Loucy (cell line): ENCODE measurements at regions not wholly inside any gene's neighbourhood (a gene's known extent, or its start where the extent isn't known, plus 50 kb on each side); places are given as distances from the start of the nearest gene placed in this dataset.

ENCODE experiments used
- EZH2phosphoT487 ChIP-seq: fragments of 200-600 bp; IDR thresholded peaks from 2 replicates; pipeline ENCODE4 v1.6.1; 2018; ENCODE audit warnings: antibody characterized with exemption, mild to moderate bottlenecking, moderate library complexity, borderline replicate concordance
- TF ChIP-seq, protein P1 (sequence below): fragments of 200-600 bp; sonication (generic); conservative IDR thresholded peaks from 2 replicates; pipeline ENCODE4 v1.5.1; 2014; ENCODE audit warnings: mild to moderate bottlenecking, antibody characterized with exemption, low read length

DNA sequence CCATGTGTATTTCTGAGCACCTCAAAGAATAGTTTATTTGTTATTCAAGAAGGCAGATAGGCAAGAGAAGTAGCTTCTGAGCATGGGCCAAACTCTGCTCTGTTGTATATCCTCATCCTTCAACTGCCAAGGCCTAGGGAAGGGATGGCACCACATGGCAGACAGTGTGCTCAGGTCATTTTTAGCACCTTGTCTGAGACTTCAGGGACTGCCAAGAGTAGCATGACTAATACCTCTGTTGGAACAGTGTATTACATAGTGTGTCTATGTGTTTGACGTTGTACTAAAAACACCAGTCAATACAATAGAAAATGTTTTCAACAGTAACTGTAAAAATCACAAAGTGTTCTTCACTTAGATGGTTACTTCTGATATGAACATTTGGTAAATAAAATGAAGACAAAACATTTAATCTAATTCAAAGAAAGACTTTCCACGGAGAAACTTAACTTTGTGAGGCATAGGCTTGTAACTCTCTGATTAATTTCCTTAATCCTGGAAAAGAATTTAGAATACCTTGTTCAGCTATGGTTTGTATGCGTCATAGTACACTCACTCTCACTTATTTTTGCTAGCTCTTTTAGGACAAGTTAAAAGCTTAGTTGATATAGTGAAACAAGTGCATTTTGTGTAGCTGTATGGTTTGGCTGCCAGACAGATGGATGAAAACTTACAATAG is 318.4 kb upstream of the RIOK2 start:
- TF ChIP-seq, protein P1, sequence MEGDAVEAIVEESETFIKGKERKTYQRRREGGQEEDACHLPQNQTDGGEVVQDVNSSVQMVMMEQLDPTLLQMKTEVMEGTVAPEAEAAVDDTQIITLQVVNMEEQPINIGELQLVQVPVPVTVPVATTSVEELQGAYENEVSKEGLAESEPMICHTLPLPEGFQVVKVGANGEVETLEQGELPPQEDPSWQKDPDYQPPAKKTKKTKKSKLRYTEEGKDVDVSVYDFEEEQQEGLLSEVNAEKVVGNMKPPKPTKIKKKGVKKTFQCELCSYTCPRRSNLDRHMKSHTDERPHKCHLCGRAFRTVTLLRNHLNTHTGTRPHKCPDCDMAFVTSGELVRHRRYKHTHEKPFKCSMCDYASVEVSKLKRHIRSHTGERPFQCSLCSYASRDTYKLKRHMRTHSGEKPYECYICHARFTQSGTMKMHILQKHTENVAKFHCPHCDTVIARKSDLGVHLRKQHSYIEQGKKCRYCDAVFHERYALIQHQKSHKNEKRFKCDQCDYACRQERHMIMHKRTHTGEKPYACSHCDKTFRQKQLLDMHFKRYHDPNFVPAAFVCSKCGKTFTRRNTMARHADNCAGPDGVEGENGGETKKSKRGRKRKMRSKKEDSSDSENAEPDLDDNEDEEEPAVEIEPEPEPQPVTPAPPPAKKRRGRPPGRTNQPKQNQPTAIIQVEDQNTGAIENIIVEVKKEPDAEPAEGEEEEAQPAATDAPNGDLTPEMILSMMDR: no peak
- no peak for TF ChIP-seq EZH2phosphoT487
